ENCODE measurements at regions not wholly inside any gene's neighbourhood (a gene's known extent, or its start where the extent isn't known, plus 50 kb on each side); places are given as distances from the start of the nearest gene placed in this dataset.

DNA sequence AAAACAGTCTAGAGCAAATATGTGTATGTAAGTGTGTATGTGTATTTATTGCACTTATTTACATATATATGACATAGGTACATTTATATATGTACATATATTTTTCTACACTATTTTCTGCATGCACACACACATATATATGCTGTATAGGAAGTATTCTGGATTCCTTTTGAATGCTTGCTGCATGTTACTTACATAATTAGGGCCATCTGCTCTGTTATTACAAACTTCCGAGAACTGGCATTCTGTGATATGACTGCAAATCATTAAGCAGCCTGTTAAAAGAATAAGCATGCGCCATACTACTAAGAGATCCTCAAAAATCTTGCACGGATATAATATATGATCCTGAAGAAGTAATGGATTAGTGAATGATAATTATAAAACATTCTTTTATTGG lies 1157.6 kb upstream of the TENM3 start:
- no peak for TF ChIP-seq RUNX3 (IDR thresholded peaks at IDR 0.05; ENCODE audit: low read length)
- TF ChIP-seq EP300 (IDR thresholded peaks at IDR 0.05; ENCODE audit: borderline replicate concordance in 1 of 2, control insufficient read depth in 1 of 2, low read depth in 2 of 2, low read length in 2 of 2) = no peak
- TF ChIP-seq RFX5 (IDR thresholded peaks at IDR 0.05; ENCODE audit: low read depth, low read length) = no peak
- TF ChIP-seq SP1 (IDR thresholded peaks at IDR 0.05; ENCODE audit: low read depth, low read length) = no peak
- no peak for TF ChIP-seq ESRRA (IDR thresholded peaks at IDR 0.05; ENCODE audit: low read length)
- no peak for TF ChIP-seq CREM (IDR thresholded peaks at IDR 0.05; ENCODE audit: low read depth)
- no peak for TF ChIP-seq POLR2A (IDR thresholded peaks at IDR 0.05; ENCODE audit: low read depth, low read length)
- TF ChIP-seq SMC3 (IDR thresholded peaks at IDR 0.05; ENCODE audit: borderline replicate concordance, low read length) = no peak
- no peak for TF ChIP-seq POLR2AphosphoS5 (IDR thresholded peaks at IDR 0.05; ENCODE audit: low read length)

All from GM12878 (cell line).